ENCODE measurements at regions not wholly inside any gene's neighbourhood (a gene's known extent, or its start where the extent isn't known, plus 50 kb on each side); places are given as distances from the start of the nearest gene placed in this dataset.

DNA sequence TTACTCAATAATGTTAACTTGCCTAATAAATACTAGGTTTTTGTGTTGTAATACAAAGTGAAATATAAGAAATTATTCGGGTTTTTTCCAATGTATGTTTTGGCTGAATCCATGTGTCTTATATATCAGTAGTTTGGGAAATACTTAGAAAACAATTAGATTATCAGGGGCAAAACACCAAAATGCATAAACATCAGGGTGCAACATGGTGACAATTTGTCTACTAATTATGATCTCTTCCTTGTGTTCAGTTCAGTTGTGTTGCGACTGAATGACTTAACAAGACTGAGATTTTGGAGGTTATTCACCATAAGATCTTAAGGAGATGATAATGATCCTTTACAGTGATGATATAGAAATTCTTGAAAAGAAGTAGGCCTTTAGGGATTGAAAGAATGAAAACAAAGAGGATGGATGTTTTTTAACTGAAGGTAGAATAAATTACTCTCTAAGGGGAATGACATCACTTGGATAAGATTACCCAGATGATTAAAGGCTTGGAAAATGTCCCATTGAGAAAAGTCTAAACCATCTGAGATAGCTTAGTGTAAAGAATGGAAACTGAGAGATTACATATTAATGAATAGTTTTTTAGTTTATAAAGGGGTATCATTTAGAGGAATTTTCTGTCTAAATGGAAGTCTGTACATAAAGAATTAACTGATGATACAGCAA is 415.8 kb downstream of the SPATA31D1 start:
- no peak for TF ChIP-seq CTCF (IDR thresholded peaks at IDR 0.05)
- no peak for TF ChIP-seq EZH2phosphoT487 (IDR thresholded peaks at IDR 0.05)
